ENCODE measurements at regions not wholly inside any gene's neighbourhood (a gene's known extent, or its start where the extent isn't known, plus 50 kb on each side); places are given as distances from the start of the nearest gene placed in this dataset.

- H4K8ac ChIP-seq (ENCODE audit: low read depth in 2 of 2, low read length in 2 of 2), result no peak overlapping the region
- H3K56ac ChIP-seq (ENCODE audit: extremely low read depth, insufficient read depth, low read length), result no peak overlapping the region
- H4K5ac ChIP-seq (ENCODE audit: low read depth, low read length), result no peak overlapping the region
- H3K9me3 ChIP-seq (ENCODE audit: control insufficient read depth, insufficient read depth, low read length), result peaks cover 2% of the 10 kb centered on the region; the same call in 1 of the 2 replicates
- in situ Hi-C loops (cut with MboI; ENCODE audit: low sequenced_read_pairs) (no loop called here), intact Hi-C loops (cut with micrococcal nuclease) (no loop called here), dilution Hi-C loops (cut with HindIII; ENCODE audit: low sequenced_read_pairs, unreplicated experiment) (no loop called here)
- no peak overlapping the region for H2BK120ac ChIP-seq (ENCODE audit: low read depth, low read length)
- BruUV-seq (replicated peaks), result no TSS peak
- H2BK20ac ChIP-seq (ENCODE audit: low read depth, low read length), result no peak overlapping the region
- H3K4me1 ChIP-seq (ENCODE audit: control insufficient read depth, insufficient read depth, low read length), result no peaks in the 10 kb centered on the region
- POLR2A ChIA-PET (ENCODE audit: unreplicated experiment), result no interaction called here
- no peak overlapping the region for H3K9ac ChIP-seq (ENCODE audit: low read depth, low read length)
- H3K36me3 ChIP-seq (ENCODE audit: control insufficient read depth, insufficient read depth, low read length), result no peaks in the 10 kb centered on the region
- no peaks in the 10 kb centered on the region for H3K79me1 ChIP-seq (ENCODE audit: low read depth in 1 of 2, low read length in 2 of 2)
- CTCF ChIA-PET, result interaction anchor here (0.5 kb wide), 1 partner anchor 16 kb away, joined by 3 read pairs; no protein-coding TSS in a partner anchor
- H4K91ac ChIP-seq (ENCODE audit: insufficient read depth, low read depth, low read length), result no peak overlapping the region
- H2AK5ac ChIP-seq (ENCODE audit: low read depth, low read length), result no peak overlapping the region
- DNase-seq, result no peak
- no peak overlapping the region for H3K4ac ChIP-seq (ENCODE audit: low read depth, low read length)
- H3K27ac ChIP-seq (ENCODE audit: insufficient read depth, low read length), result no peak overlapping the region
- H3K27me3 ChIP-seq (ENCODE audit: control insufficient read depth, insufficient read depth, low read length), result no peaks in the 10 kb centered on the region
- no peak overlapping the region for H2AK9ac ChIP-seq (replicated peaks; ENCODE audit: low read depth, low read length, poor library complexity)
- WGBS, 2 experiments (ENCODE audit: extremely low coverage in 2 of 2, insufficient read length in 1 of 2), result no CpG with 5 or more reads among the region's 3 CpGs
- H4K20me1 ChIP-seq (ENCODE audit: insufficient read depth, low read length), result no peaks in the 10 kb centered on the region
- no peak overlapping the region for H3K18ac ChIP-seq (ENCODE audit: low read depth, low read length)
- no peaks in the 10 kb centered on the region for H3K9me1 ChIP-seq (ENCODE audit: insufficient read depth, low read length)
- H3K4me2 ChIP-seq (ENCODE audit: low read depth, low read length), result no peak overlapping the region
- H2AFZ ChIP-seq (replicated peaks; ENCODE audit: low read length, poor library complexity), result no peak overlapping the region
- no peak overlapping the region for H3K4me3 ChIP-seq (ENCODE audit: insufficient read depth, low read depth, low read length)
- TF ChIP-seq SMC3 (IDR thresholded peaks at IDR 0.05; ENCODE audit: low read depth, low read length), result no peak
- no peak for TF ChIP-seq POLR2A (IDR thresholded peaks at IDR 0.05; ENCODE audit: low read depth, low read length)
- no peak for TF ChIP-seq NFE2L2 (IDR thresholded peaks at IDR 0.05; ENCODE audit: low read depth, low read length)
- no peak for TF ChIP-seq CTCF (conservative IDR thresholded peaks at IDR 0.05; ENCODE audit: low read depth, low read length)
- TF ChIP-seq RAD21 (IDR thresholded peaks at IDR 0.05; ENCODE audit: low read length), result no peak
- TF ChIP-seq, protein P1, sequence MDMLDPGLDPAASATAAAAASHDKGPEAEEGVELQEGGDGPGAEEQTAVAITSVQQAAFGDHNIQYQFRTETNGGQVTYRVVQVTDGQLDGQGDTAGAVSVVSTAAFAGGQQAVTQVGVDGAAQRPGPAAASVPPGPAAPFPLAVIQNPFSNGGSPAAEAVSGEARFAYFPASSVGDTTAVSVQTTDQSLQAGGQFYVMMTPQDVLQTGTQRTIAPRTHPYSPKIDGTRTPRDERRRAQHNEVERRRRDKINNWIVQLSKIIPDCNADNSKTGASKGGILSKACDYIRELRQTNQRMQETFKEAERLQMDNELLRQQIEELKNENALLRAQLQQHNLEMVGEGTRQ (IDR thresholded peaks at IDR 0.05; ENCODE audit: low read depth, low read length), result no peak
- TF ChIP-seq CHD1 (IDR thresholded peaks at IDR 0.05; ENCODE audit: low read depth, low read length), result no peak
- TF ChIP-seq BHLHE40 (IDR thresholded peaks at IDR 0.05; ENCODE audit: low read depth, low read length), result no peak
- H3K14ac ChIP-seq (replicated peaks; ENCODE audit: low read depth, low read length), result no peak overlapping the region
- no peak overlapping the region for H2BK15ac ChIP-seq (ENCODE audit: low read depth, low read length)
- no peak overlapping the region for H2BK5ac ChIP-seq (ENCODE audit: low read depth, low read length, poor library complexity, severe bottlenecking)
- H3K23ac ChIP-seq (ENCODE audit: low read depth, low read length), result no peak overlapping the region
- no peak for ATAC-seq (ENCODE audit: low read depth)
These were observed 1117.2 kb upstream of the SPRY2 start for GRCh38 chr13:81458170-81458569.

All from IMR-90 (cell line).